DND-41 (cell line): ENCODE measurements at regions not wholly inside any gene's neighbourhood (a gene's known extent, or its start where the extent isn't known, plus 50 kb on each side); places are given as distances from the start of the nearest gene placed in this dataset.

Experiments used
- ATAC-seq: fragments of 200-7000 bp; cut with Tn5 transposase; 3 replicates; pipeline ENCODE4 v1.9.1; 2021; ENCODE audit warnings: low read depth; ENCODE audit not compliant: insufficient read depth
- DNase-seq: peaks from one replicate; pipeline ENCODE4 v3.0.0-alpha.2; 2020
- H2AFZ ChIP-seq: 2 replicates; pipeline ENCODE4 v1.6.0; 2012; ENCODE audit warnings: low read depth, low read length
- H3K27ac ChIP-seq: 2 replicates; pipeline ENCODE4 v1.5.1; 2012; ENCODE audit warnings: low read length, inconsistent platforms
- H3K27me3 ChIP-seq: fragments of 200-600 bp; sonication (generic); 2 replicates; pipeline ENCODE4 v1.6.0; 2012; ENCODE audit warnings: low read length, mild to moderate bottlenecking, inconsistent platforms; ENCODE audit not compliant: insufficient read depth, poor library complexity
- H3K36me3 ChIP-seq: 2 replicates; pipeline ENCODE4 v1.5.1; 2012; ENCODE audit warnings: low read length, inconsistent platforms; ENCODE audit not compliant: insufficient read depth
- H3K4me1 ChIP-seq: 2 replicates; pipeline ENCODE4 v1.5.1; 2012; ENCODE audit warnings: mild to moderate bottlenecking, low read length; ENCODE audit not compliant: insufficient read depth
- H3K4me2 ChIP-seq: 2 replicates; pipeline ENCODE4 v1.6.0; 2012; ENCODE audit warnings: mild to moderate bottlenecking, moderate library complexity, low read length, inconsistent platforms; ENCODE audit not compliant: insufficient read depth
- H3K4me3 ChIP-seq, 2 experiments: fragments of 200-600 bp in 1 of 2; shearing (Covaris generic) in 1 of 2; 2 replicates each; pipeline ENCODE4 v1.5.1; 2012 to 2016; ENCODE audit warnings: inconsistent platforms in 2 of 2, low read length in 2 of 2, mild to moderate bottlenecking in 2 of 2, low read depth in 1 of 2, moderate library complexity in 1 of 2
- H3K79me2 ChIP-seq: 2 replicates; pipeline ENCODE4 v1.6.0; 2012; ENCODE audit warnings: low read length, inconsistent platforms; ENCODE audit not compliant: insufficient read depth
- H3K9ac ChIP-seq: 2 replicates; pipeline ENCODE4 v1.6.0; 2012; ENCODE audit warnings: low read depth, mild to moderate bottlenecking, inconsistent platforms, low read length, moderate library complexity
- H3K9me3 ChIP-seq: 2 replicates; pipeline ENCODE4 v1.5.1; 2012; ENCODE audit warnings: low read length, moderate library complexity, mild to moderate bottlenecking, inconsistent platforms; ENCODE audit not compliant: insufficient read depth, severe bottlenecking
- H4K20me1 ChIP-seq: 2 replicates; pipeline ENCODE4 v1.6.0; 2012; ENCODE audit warnings: low read length; ENCODE audit not compliant: insufficient read depth
- EZH2 ChIP-seq: IDR thresholded peaks from 3 replicates; pipeline ENCODE4 v1.6.1; 2012; ENCODE audit warnings: borderline replicate concordance, low read depth, mild to moderate bottlenecking, moderate library complexity, low read length, inconsistent platforms; ENCODE audit not compliant: severe bottlenecking
- TF ChIP-seq, protein P1 (sequence below): IDR thresholded peaks from 2 replicates; pipeline ENCODE4 v1.5.1; 2012; ENCODE audit warnings: borderline replicate concordance, low read length, moderate library complexity, mild to moderate bottlenecking; ENCODE audit not compliant: poor library complexity, severe bottlenecking; ENCODE audit errors: extremely low read depth

DNA sequence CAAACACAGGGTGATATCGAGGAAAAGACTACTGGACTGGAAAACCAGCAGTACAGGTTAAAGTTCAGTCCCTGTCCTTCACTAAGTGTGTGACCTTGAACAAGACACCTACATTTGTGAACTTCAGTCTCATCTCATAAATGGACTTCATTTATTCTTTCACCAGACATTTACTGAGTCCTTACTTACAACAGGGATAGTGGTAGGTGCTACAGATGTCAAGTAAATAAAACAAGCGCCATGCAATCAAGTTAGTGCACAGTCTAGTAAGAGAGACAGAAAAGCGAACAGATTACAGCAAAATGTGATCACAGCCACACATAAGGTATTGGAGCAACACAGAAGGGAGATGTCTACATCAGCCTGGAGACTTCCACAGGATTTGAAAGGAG is 413.2 kb downstream of the ACTL7B start:
- Histone ChIP-seq H3K79me2 (no peaks in the 10 kb centered on the region), H3K4me2 (no peak overlapping the region), H3K36me3 (no peaks in the 10 kb centered on the region), H3K4me1 (no peaks in the 10 kb centered on the region), H4K20me1 (no peaks in the 10 kb centered on the region), H3K4me3 (no peak overlapping the region), H3K27me3 (no peaks in the 10 kb centered on the region), H3K9me3 (no peaks in the 10 kb centered on the region), H3K27ac (no peak overlapping the region), H2AFZ (no peak overlapping the region), H3K9ac (no peak overlapping the region)
- TF ChIP-seq, protein P1, sequence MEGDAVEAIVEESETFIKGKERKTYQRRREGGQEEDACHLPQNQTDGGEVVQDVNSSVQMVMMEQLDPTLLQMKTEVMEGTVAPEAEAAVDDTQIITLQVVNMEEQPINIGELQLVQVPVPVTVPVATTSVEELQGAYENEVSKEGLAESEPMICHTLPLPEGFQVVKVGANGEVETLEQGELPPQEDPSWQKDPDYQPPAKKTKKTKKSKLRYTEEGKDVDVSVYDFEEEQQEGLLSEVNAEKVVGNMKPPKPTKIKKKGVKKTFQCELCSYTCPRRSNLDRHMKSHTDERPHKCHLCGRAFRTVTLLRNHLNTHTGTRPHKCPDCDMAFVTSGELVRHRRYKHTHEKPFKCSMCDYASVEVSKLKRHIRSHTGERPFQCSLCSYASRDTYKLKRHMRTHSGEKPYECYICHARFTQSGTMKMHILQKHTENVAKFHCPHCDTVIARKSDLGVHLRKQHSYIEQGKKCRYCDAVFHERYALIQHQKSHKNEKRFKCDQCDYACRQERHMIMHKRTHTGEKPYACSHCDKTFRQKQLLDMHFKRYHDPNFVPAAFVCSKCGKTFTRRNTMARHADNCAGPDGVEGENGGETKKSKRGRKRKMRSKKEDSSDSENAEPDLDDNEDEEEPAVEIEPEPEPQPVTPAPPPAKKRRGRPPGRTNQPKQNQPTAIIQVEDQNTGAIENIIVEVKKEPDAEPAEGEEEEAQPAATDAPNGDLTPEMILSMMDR = no peak
- no peak for TF ChIP-seq EZH2
- ATAC-seq (no peak), DNase-seq (no peak)

DNA sequence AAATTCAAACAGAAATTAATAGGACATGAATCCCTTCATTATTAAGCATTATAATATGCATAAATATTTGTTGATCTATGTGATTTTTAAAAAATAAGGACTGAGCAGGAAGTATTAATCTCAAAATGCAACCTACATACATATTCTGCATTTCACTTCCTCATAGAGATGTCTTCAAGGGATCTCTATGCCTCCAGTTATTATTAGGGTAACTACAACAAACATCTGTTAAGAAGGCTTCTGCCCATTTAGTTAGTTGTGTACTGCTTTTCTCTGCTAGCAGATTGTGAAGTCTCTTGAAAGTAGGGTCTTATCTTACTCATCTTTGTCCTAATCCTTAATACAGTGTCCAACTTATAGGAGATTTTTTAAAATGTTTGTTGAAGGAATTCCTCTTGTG is 414.1 kb downstream of the ACTL7B start:
- no peak for ATAC-seq
- H3K4me2 ChIP-seq = no peak overlapping the region

DNA sequence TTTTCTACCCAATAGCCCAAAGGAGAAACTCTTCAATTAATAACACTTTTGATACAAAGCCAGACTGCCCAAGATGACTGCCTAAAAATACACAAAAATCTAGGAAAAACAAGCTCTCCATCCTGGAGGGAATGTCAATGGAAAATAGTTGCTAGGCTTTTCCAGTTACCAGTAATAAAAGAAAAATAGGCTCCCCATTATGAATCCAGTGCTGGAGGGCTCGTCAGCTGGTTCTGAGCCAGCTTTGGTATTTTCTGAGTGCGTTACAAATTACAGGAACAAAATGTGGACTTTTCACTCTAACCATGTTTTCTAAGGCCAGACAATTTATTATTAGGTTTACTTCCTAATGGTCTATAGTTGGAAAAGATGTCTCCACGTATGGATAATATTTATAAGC is 414.5 kb downstream of the ACTL7B start:
- ATAC-seq (no peak), DNase-seq (no peak)
- H3K4me3 ChIP-seq = no peak overlapping the region
- H3K4me1 ChIP-seq = no peaks in the 10 kb centered on the region
- H2AFZ ChIP-seq = no peak overlapping the region
- H3K27me3 ChIP-seq = no peaks in the 10 kb centered on the region
- H3K27ac ChIP-seq = no peak overlapping the region
- H3K4me2 ChIP-seq = no peak overlapping the region
- no peaks in the 10 kb centered on the region for H3K9me3 ChIP-seq
- no peaks in the 10 kb centered on the region for H3K36me3 ChIP-seq
- TF ChIP-seq, protein P1 = no peak
- TF ChIP-seq EZH2 = no peak
- H3K9ac ChIP-seq = no peak overlapping the region
- no peaks in the 10 kb centered on the region for H3K79me2 ChIP-seq
- no peaks in the 10 kb centered on the region for H4K20me1 ChIP-seq

More for the DNA sequence above, 414.1 kb downstream of the ACTL7B start:
- H3K79me2 ChIP-seq = no peaks in the 10 kb centered on the region
- H3K27ac ChIP-seq = no peak overlapping the region
- no peak for DNase-seq
- no peak overlapping the region for H2AFZ ChIP-seq
- H3K27me3 ChIP-seq = no peaks in the 10 kb centered on the region
- H3K4me3 ChIP-seq = no peak overlapping the region
- no peaks in the 10 kb centered on the region for H3K4me1 ChIP-seq
- no peaks in the 10 kb centered on the region for H3K9me3 ChIP-seq
- no peaks in the 10 kb centered on the region for H4K20me1 ChIP-seq
- H3K36me3 ChIP-seq = no peaks in the 10 kb centered on the region
- TF ChIP-seq, protein P1 = no peak
- no peak for TF ChIP-seq EZH2
- H3K9ac ChIP-seq = no peak overlapping the region

DNA sequence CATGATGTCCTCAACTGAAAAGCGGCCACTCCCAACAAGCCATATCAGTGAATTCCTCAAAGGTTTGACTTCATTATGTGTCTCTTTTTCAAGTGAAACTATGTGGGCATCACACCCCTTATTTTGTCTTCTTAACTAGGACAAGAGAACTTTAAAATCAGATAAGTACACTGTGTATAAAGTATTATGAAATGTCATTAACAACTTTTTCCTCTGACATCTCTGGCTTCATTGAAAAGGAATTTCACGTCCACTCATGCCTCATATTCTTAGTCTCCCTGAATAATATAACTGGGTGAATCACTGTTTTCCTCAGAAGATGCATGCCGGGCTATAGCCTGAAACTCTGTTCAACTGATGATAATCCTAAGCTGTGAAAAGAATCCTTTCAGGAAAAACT is 415.8 kb downstream of the ACTL7B start:
- no peaks in the 10 kb centered on the region for H3K27me3 ChIP-seq
- H3K4me3 ChIP-seq = no peak overlapping the region
- no peak overlapping the region for H2AFZ ChIP-seq
- no peaks in the 10 kb centered on the region for H4K20me1 ChIP-seq
- no peak overlapping the region for H3K9ac ChIP-seq
- H3K27ac ChIP-seq = no peak overlapping the region
- no peak overlapping the region for H3K4me2 ChIP-seq
- no peaks in the 10 kb centered on the region for H3K9me3 ChIP-seq
- H3K36me3 ChIP-seq = no peaks in the 10 kb centered on the region
- no peak for ATAC-seq
- DNase-seq = no peak
- no peaks in the 10 kb centered on the region for H3K79me2 ChIP-seq
- no peak for TF ChIP-seq EZH2
- TF ChIP-seq, protein P1 = no peak
- H3K4me1 ChIP-seq = no peaks in the 10 kb centered on the region
